BLaER1 treated with 17β-estradiol and CSF1 and Interleukin-3, amounts not matched to agents 10 nM and 100 nM (cell line): ENCODE measurements at regions not wholly inside any gene's neighbourhood (a gene's known extent, or its start where the extent isn't known, plus 50 kb on each side); places are given as distances from the start of the nearest gene placed in this dataset.

Experiments
- H3K27ac ChIP-seq, 11 experiments: shearing (Covaris generic); formaldehyde crosslinking; 2 replicates each; pipeline ENCODE4 v1.8.1; 2022
- H3K27me3 ChIP-seq, 11 experiments: shearing (Covaris generic); formaldehyde crosslinking; 2 replicates each; pipeline ENCODE4 v1.8.1; 2022
- H3K36me3 ChIP-seq, 11 experiments: shearing (Covaris generic); formaldehyde crosslinking; 2 replicates each; pipeline ENCODE4 v1.8.1; 2022
- H3K4me1 ChIP-seq, 10 experiments: shearing (Covaris generic); formaldehyde crosslinking; 2 replicates each; pipeline ENCODE4 v1.8.1; 2022
- H3K4me2 ChIP-seq, 11 experiments: shearing (Covaris generic); formaldehyde crosslinking; 2 replicates each; pipeline ENCODE4 v1.8.1; 2022
- H3K4me3 ChIP-seq, 10 experiments: shearing (Covaris generic); formaldehyde crosslinking; 2 replicates each; pipeline ENCODE4 v1.8.1; 2022
- H3K9ac ChIP-seq, 11 experiments: shearing (Covaris generic); formaldehyde crosslinking; 2 replicates each; pipeline ENCODE4 v1.8.1; 2022
- H3K9me3 ChIP-seq, 11 experiments: shearing (Covaris generic); formaldehyde crosslinking; replicated peaks in 1 of 11; 2 replicates each; pipeline ENCODE4 v1.8.1; 2022
- H4K20me1 ChIP-seq, 11 experiments: shearing (Covaris generic); formaldehyde crosslinking; 2 replicates each; pipeline ENCODE4 v1.8.1; 2022
- Cebpa-rat ChIP-seq, 11 experiments: shearing (Covaris generic); IDR thresholded peaks; 2 replicates each; pipeline ENCODE4 v1.8.1; 2022

- no peak overlapping the region for H3K27ac ChIP-seq
- no peak overlapping the region for H3K4me2 ChIP-seq
- no peak overlapping the region for H3K4me3 ChIP-seq
- no peaks in the 10 kb centered on the region for H3K36me3 ChIP-seq
- TF ChIP-seq Cebpa-rat (IDR thresholded peaks at IDR 0.05) = no peak
- H3K4me1 ChIP-seq = peaks cover 0 to 14% (median 2%) of the 10 kb centered on the region in 10 experiments; a peak in 6 of 20 replicates
- H4K20me1 ChIP-seq = no peaks in the 10 kb centered on the region; a peak in 1 of 22 replicates
- no peaks in the 10 kb centered on the region for H3K9me3 ChIP-seq
- no peak overlapping the region for H3K9ac ChIP-seq
- peaks cover 0 to 7% (median 0%) of the 10 kb centered on the region in 11 experiments; a peak in 1 of 22 replicates for H3K27me3 ChIP-seq
Observed at GRCh38 chr9:110111868-110112267, 96.1 kb downstream of the C9orf152 start.

- Histone ChIP-seq H3K9me3 (no peaks in the 10 kb centered on the region), H3K4me1 (peaks cover 0 to 14% (median 2%) of the 10 kb centered on the region in 10 experiments; a peak in 6 of 20 replicates), H4K20me1 (no peaks in the 10 kb centered on the region; a peak in 1 of 22 replicates), H3K9ac (no peak overlapping the region), H3K4me3 (no peak overlapping the region), H3K36me3 (no peaks in the 10 kb centered on the region), H3K27ac (no peak overlapping the region), H3K27me3 (peaks cover 0 to 7% (median 0%) of the 10 kb centered on the region in 11 experiments; a peak in 1 of 22 replicates), H3K4me2 (no peak overlapping the region)
- TF ChIP-seq Cebpa-rat (IDR thresholded peaks at IDR 0.05) = no peak
Observed at GRCh38 chr9:110112792-110113191, 95.2 kb downstream of the C9orf152 start.

DNA sequence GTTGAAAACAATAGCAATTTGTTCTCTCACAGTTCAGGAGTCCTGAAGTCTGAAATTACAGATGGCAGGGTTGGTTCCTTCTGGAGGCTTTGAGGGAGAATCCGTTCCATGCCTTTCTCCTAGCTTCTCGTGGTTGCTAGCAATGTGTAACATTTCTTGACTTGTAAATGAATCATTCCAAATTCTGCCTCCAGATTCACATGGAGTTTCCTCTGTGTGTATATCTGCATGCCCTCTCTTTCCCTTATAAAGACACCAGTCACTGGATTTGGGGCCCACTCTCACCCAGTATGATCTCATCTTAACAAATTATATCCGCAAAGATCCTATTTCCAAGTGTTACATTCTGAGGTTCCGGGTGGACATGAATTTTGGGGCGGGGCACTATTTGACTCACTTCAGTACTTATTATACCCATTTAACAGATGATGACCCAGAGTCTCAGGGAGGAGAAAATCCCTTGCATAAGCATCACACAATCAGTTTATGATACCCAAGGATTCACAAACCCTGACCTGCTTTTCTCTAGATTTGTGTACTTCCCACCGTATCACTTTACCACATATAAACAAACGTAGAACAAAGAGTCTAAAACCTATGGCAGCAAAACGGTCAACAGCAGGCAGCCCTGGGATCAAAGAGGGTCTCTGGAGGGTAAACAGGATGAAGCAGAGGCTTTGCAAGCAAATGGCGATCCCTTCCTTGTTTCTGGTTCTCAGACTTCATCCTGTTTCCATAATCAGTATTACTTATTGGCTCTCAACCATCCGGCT is 93.7 kb downstream of the C9orf152 start:
- Histone ChIP-seq H3K9me3 (no peaks in the 10 kb centered on the region), H3K36me3 (no peaks in the 10 kb centered on the region), H3K27ac (no peak overlapping the region), H3K9ac (no peak overlapping the region), H3K4me1 (peaks cover 0 to 14% (median 4%) of the 10 kb centered on the region in 10 experiments; a peak in 6 of 20 replicates), H3K27me3 (peaks cover 0 to 7% (median 0%) of the 10 kb centered on the region in 11 experiments; a peak in 1 of 22 replicates), H3K4me2 (peak overlapping the region in 7 of 11 experiments; percentile 0 to 48 (median 16); a peak in 7 of 22 replicates), H3K4me3 (no peak overlapping the region), H4K20me1 (no peaks in the 10 kb centered on the region; a peak in 1 of 22 replicates)
- TF ChIP-seq Cebpa-rat (IDR thresholded peaks at IDR 0.05) = no peak

DNA sequence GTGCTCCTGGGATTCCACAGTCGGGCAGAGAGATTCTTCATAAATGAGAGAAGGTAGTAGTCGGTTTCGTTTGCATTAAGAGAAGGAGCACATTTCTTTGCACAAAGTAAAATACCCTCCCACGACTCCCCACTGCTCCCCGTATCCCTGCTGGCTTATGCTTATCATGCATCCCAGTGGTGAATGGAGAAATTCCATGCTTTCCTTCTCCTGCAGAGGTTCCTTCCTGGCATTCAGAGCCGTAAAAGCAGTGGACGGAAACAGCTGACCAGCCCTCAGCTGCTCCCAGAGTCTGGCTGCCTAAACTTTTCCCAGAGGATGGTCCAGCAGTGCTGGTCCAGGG is 93.1 kb downstream of the C9orf152 start:
- Histone ChIP-seq H3K27me3 (peaks cover 0 to 7% (median 0%) of the 10 kb centered on the region in 11 experiments; a peak in 1 of 22 replicates), H4K20me1 (no peaks in the 10 kb centered on the region), H3K9me3 (no peaks in the 10 kb centered on the region), H3K4me1 (peaks cover 0 to 12% (median 4%) of the 10 kb centered on the region in 10 experiments; a peak in 6 of 20 replicates), H3K36me3 (no peaks in the 10 kb centered on the region), H3K4me3 (no peak overlapping the region), H3K9ac (no peak overlapping the region), H3K27ac (no peak overlapping the region), H3K4me2 (peak overlapping the region in 7 of 11 experiments; percentile 0 to 48 (median 16); a peak in 7 of 22 replicates)
- TF ChIP-seq Cebpa-rat (IDR thresholded peaks at IDR 0.05) = no peak

DNA sequence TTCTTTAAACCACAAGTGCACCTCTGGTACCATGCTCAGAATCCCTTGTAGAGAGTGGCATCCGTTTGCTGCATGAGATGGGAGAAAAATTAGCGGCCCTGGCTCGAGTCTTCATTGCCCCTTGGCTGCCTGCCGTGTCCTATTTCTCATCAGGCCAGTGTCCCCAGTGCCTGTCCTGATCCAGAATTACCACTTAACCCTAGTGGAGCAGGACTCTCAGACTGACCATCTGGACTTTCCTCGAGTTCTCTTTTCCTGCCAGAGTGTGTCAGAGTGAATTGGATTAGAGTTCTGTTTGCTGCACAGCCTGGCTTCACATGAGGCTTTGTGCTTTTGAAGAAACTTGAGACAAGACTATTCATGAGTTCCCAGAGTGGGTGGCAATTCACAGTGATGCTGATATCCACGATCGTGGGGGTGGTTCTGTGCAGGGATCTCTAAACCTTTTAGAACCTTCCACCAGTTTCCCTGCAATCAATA is 92.6 kb downstream of the C9orf152 start:
- Histone ChIP-seq H3K36me3 (no peaks in the 10 kb centered on the region), H3K9ac (no peak overlapping the region), H3K9me3 (no peaks in the 10 kb centered on the region), H3K27me3 (peaks cover 0 to 8% (median 0%) of the 10 kb centered on the region in 11 experiments; a peak in 2 of 22 replicates), H3K4me3 (no peak overlapping the region), H3K4me2 (no peak overlapping the region), H3K4me1 (peaks cover 0 to 9% (median 4%) of the 10 kb centered on the region in 10 experiments; a peak in 5 of 20 replicates), H4K20me1 (no peaks in the 10 kb centered on the region), H3K27ac (no peak overlapping the region)
- no peak for TF ChIP-seq Cebpa-rat (IDR thresholded peaks at IDR 0.05)

- Histone ChIP-seq H3K27ac (no peak overlapping the region), H3K4me1 (peaks cover 0 to 8% (median 4%) of the 10 kb centered on the region in 10 experiments; a peak in 5 of 20 replicates), H3K4me2 (0 out of 22 replicates have a peak overlapping the region, but pooled peaks of 1 of the 11 experiments have one; percentile 14)
Observed at GRCh38 chr9:110115826-110116542, 92.0 kb downstream of the C9orf152 start.

DNA sequence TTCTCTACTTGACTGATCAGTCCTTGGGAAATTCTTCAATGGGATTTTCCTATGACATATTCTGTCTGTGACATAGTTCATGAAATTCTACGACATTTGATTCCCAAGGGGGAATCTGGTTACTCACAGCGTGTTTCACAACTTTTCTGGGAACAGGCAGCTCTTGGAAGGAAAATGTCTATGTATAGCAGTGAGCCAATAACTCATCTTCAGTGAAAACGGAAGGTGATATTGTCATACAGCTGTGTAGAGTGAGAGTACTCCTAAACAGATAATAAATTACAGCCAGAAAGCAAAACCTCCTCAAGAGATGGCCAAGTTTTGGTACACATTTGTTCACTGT is 91.4 kb downstream of the C9orf152 start:
- H3K36me3 ChIP-seq = no peaks in the 10 kb centered on the region
- TF ChIP-seq Cebpa-rat (IDR thresholded peaks at IDR 0.05) = no peak
- H3K4me2 ChIP-seq = 0 out of 22 replicates have a peak overlapping the region, but pooled peaks of 1 of the 11 experiments have one; percentile 14
- H3K4me3 ChIP-seq = no peak overlapping the region
- no peak overlapping the region for H3K9ac ChIP-seq
- peaks cover 0 to 20% (median 7%) of the 10 kb centered on the region in 11 experiments; a peak in 17 of 22 replicates for H3K27me3 ChIP-seq
- H3K27ac ChIP-seq = no peak overlapping the region
- peaks cover 0 to 4% (median 0%) of the 10 kb centered on the region in 11 experiments; a peak in 1 of 22 replicates for H4K20me1 ChIP-seq
- peaks cover 0 to 8% (median 4%) of the 10 kb centered on the region in 10 experiments; a peak in 5 of 20 replicates for H3K4me1 ChIP-seq
- H3K9me3 ChIP-seq = no peaks in the 10 kb centered on the region

More at GRCh38 chr9:110115826-110116542, 92.0 kb downstream of the C9orf152 start:
- no peak overlapping the region for H3K4me3 ChIP-seq
- H3K9ac ChIP-seq = no peak overlapping the region
- peaks cover 0 to 14% (median 2%) of the 10 kb centered on the region in 11 experiments; a peak in 12 of 22 replicates for H3K27me3 ChIP-seq
- TF ChIP-seq Cebpa-rat (IDR thresholded peaks at IDR 0.05) = no peak
- H4K20me1 ChIP-seq = no peaks in the 10 kb centered on the region; a peak in 1 of 22 replicates
- no peaks in the 10 kb centered on the region for H3K36me3 ChIP-seq
- H3K9me3 ChIP-seq = no peaks in the 10 kb centered on the region

GRCh38 chr9:110121170-110121569 is 86.8 kb downstream of the C9orf152 start:
- Histone ChIP-seq H3K9ac (no peak overlapping the region), H3K4me3 (no peak overlapping the region), H3K4me2 (no peak overlapping the region), H3K36me3 (no peaks in the 10 kb centered on the region), H3K9me3 (no peaks in the 10 kb centered on the region), H4K20me1 (peaks cover 0 to 16% (median 4%) of the 10 kb centered on the region in 11 experiments; a peak in 8 of 22 replicates), H3K27ac (no peak overlapping the region), H3K4me1 (peaks cover 9 to 28% (median 25%) of the 10 kb centered on the region in 10 experiments), H3K27me3 (peaks cover 31 to 53% (median 46%) of the 10 kb centered on the region in 11 experiments)
- TF ChIP-seq Cebpa-rat (IDR thresholded peaks at IDR 0.05) = no peak
